Astrocyte (in vitro differentiated cells and primary cell): ENCODE measurements at regions not wholly inside any gene's neighbourhood (a gene's known extent, or its start where the extent isn't known, plus 50 kb on each side); places are given as distances from the start of the nearest gene placed in this dataset.

Source experiments
- EZH2 ChIP-seq: IDR thresholded peaks from 2 replicates; pipeline ENCODE4 v1.6.1; 2012; ENCODE audit warnings: mild to moderate bottlenecking, low read length, inconsistent platforms; ENCODE audit not compliant: insufficient read depth
- TF ChIP-seq, protein P1 (sequence below): IDR thresholded peaks from 2 replicates; pipeline ENCODE4 v1.5.1; 2011; ENCODE audit warnings: low read depth, mild to moderate bottlenecking, inconsistent platforms, low read length, moderate library complexity; ENCODE audit not compliant: insufficient read depth

DNA sequence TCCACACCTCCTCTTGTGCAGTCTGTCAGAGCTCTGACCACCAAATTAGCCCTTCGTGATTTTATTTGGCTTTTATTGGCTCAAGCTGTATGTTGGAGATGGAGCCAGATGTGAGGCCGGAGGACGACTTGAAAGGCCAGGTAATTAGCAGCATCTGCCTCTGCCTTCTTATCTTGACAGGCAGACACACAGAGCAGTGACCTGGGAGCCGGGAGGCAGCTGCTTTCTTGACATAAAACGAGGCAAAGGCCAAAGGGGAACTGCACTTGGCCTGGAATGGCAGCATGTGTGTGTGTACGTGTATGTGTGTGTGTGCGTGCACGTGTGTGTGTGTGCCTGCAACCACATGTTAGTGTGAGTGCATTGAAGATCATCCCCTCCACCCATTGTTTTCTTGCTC lies 56.9 kb upstream of the BRD7 start:
- TF ChIP-seq, protein P1, sequence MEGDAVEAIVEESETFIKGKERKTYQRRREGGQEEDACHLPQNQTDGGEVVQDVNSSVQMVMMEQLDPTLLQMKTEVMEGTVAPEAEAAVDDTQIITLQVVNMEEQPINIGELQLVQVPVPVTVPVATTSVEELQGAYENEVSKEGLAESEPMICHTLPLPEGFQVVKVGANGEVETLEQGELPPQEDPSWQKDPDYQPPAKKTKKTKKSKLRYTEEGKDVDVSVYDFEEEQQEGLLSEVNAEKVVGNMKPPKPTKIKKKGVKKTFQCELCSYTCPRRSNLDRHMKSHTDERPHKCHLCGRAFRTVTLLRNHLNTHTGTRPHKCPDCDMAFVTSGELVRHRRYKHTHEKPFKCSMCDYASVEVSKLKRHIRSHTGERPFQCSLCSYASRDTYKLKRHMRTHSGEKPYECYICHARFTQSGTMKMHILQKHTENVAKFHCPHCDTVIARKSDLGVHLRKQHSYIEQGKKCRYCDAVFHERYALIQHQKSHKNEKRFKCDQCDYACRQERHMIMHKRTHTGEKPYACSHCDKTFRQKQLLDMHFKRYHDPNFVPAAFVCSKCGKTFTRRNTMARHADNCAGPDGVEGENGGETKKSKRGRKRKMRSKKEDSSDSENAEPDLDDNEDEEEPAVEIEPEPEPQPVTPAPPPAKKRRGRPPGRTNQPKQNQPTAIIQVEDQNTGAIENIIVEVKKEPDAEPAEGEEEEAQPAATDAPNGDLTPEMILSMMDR = no peak
- no peak for TF ChIP-seq EZH2
